Dendritic cell treated with granulocyte-macrophage colony-stimulating factor and Interleukin-4, amounts not matched to agents 40 ng/mL and 50 ng/mL, for 4 days (primary cell): ENCODE measurements at regions not wholly inside any gene's neighbourhood (a gene's known extent, or its start where the extent isn't known, plus 50 kb on each side); places are given as distances from the start of the nearest gene placed in this dataset.
"Not testable (repeated sequence)": the region's sequence is repeated elsewhere in the genome, so short reads cannot be mapped to it uniquely, and the experiment has no call there.

ENCODE experiments used
- H3K27ac Mint-ChIP-seq: one replicate; pipeline ENCODE4 v1.8.0; 2022; ENCODE audit warnings: mild to moderate bottlenecking, mixed read lengths
- H3K27me3 Mint-ChIP-seq: one replicate; pipeline ENCODE4 v1.8.0; 2022; ENCODE audit warnings: mild to moderate bottlenecking, mixed read lengths
- H3K36me3 Mint-ChIP-seq: one replicate; pipeline ENCODE4 v1.8.0; 2022; ENCODE audit warnings: low read depth, mixed read lengths
- H3K4me1 Mint-ChIP-seq: one replicate; pipeline ENCODE4 v1.8.0; 2022; ENCODE audit warnings: low read depth, mixed read lengths
- H3K4me3 Mint-ChIP-seq: one replicate; pipeline ENCODE4 v1.8.0; 2022; ENCODE audit warnings: mild to moderate bottlenecking, moderate library complexity, mixed read lengths
- H3K9me3 Mint-ChIP-seq: one replicate; pipeline ENCODE4 v1.8.0; 2022; ENCODE audit warnings: mixed read lengths
- intact Hi-C: fragments of 100-400 bp; cut with micrococcal nuclease; formaldehyde crosslinking; loops from one replicate; pipeline ENCODE4 v1.15.0; 2022

DNA sequence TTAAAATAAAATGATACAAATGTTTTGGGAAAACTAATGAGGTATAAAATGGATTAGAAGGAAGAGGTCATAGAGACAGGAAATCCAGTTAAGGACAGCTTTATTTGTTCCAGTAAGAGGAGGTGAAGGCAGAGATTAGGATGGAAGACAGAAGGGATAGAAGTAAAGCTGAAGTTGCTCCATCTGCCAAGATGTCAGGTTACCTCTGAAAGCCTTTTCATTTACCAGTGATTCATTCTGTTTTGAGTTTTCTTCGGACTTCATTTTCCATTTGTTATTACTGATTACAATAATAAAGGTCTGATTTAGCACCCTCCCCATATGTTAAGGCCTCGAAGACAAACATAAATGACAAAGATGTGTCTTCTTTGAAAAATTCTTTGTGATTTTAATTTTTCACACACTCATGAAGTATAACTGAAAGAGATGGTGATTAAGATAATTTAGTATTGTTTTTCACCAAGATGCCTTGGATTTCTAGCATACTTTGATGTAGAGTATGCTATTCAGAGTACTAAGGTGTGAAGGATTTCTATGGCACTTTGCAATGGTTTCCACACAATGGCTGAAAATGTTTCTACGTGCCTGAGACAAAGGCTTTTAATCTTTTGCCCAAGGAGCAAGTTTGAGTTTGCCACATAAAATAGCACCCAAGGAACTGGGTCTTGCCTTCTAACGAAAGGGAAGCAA, 75.4 kb upstream of the PLAAT1 start:
- Mint-ChIP-seq H3K27ac (no peak overlapping the region), H3K4me3 (no peak overlapping the region), H3K9me3 (no peaks in the 10 kb centered on the region), H3K36me3 (no peaks in the 10 kb centered on the region), H3K4me1 (no peaks in the 10 kb centered on the region), H3K27me3 (no peaks in the 10 kb centered on the region)
- intact Hi-C loops, result no loop called here

DNA sequence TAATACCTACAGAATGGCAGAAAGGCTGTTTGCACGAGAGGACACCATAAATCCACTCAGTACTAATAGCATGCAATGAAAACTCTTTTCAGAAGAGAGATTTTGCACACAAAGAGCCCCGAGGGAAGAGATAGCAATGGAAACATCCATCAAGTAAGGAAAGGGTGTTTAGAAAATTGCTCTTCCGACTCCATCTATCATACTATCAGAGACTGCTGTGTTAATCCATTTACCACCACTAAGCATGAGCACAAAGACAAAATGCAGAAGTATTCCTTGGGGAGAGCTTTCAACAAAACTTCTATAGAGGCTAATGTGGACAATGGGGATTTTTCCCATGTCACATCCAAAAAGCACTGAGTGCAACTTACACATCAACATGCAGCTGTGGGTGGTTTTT, 72.1 kb upstream of the PLAAT1 start:
- Mint-ChIP-seq H3K4me3 (no peak overlapping the region), H3K27ac (no peak overlapping the region)

GRCh38 chr3:193174140-193174539, 66.9 kb upstream of the PLAAT1 start:
- intact Hi-C loops, result no loop called here
- no peak overlapping the region for H3K27ac Mint-ChIP-seq
- no peaks in the 10 kb centered on the region for H3K36me3 Mint-ChIP-seq
- H3K27me3 Mint-ChIP-seq, result no peaks in the 10 kb centered on the region
- no peaks in the 10 kb centered on the region for H3K4me1 Mint-ChIP-seq
- peaks cover 5% of the 10 kb centered on the region for H3K9me3 Mint-ChIP-seq
- H3K4me3 Mint-ChIP-seq, result no peak overlapping the region

More for the DNA sequence above, 72.1 kb upstream of the PLAAT1 start:
- Mint-ChIP-seq H3K36me3 (no peaks in the 10 kb centered on the region), H3K4me1 (no peaks in the 10 kb centered on the region), H3K9me3 (no peaks in the 10 kb centered on the region), H3K27me3 (no peaks in the 10 kb centered on the region)
- intact Hi-C loops, result no loop called here

GRCh38 chr3:193179332-193180012, 61.5 kb upstream of the PLAAT1 start:
- H3K4me3 Mint-ChIP-seq, H3K27ac Mint-ChIP-seq, H3K36me3 Mint-ChIP-seq, H3K27me3 Mint-ChIP-seq, intact Hi-C loops, H3K9me3 Mint-ChIP-seq, H3K4me1 Mint-ChIP-seq: not testable (repeated sequence)

DNA sequence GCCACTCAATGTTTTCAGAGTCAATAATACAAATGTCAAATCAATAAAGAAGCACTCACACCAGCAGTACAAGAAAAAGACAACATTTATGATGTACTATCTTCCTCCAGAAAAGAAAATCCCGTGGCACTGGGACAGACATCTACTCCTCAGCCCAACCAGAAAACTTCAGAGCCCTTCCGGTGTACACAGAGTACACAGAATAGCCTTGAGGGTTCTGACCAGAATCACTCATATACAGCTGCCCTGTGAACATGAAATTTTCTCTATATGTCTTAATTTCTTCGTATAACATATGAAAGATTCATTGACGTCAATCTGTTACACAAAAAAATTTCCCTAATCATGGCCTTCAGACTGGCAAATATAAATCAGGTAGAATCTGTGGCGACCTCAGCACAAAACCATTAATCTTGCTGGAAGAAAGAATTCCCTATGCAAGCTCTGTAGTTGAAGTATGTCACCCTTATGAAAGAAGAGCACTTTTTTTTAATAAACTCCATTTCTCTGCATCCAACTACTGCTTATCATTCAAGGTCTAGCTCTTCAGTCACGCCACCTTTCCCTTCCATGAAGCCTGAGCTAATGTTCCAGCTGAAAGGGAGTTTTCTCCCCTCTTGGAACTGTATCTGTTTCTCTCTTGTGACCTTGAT, 53.8 kb upstream of the PLAAT1 start:
- Mint-ChIP-seq H3K36me3 (no peaks in the 10 kb centered on the region), H3K27ac (no peak overlapping the region), H3K27me3 (no peaks in the 10 kb centered on the region), H3K4me1 (no peaks in the 10 kb centered on the region), H3K4me3 (no peak overlapping the region), H3K9me3 (no peaks in the 10 kb centered on the region)
- intact Hi-C loops, result no loop called here

GRCh38 chr3:193190146-193190786, 50.8 kb upstream of the PLAAT1 start:
- Mint-ChIP-seq H3K4me1 (no peaks in the 10 kb centered on the region), H3K27me3 (no peaks in the 10 kb centered on the region), H3K4me3 (no peak overlapping the region), H3K27ac (no peak overlapping the region), H3K9me3 (no peaks in the 10 kb centered on the region), H3K36me3 (no peaks in the 10 kb centered on the region)
- intact Hi-C loops, result loop anchor here (5.0 kb wide), 1 partner anchor 262 kb away; no protein-coding TSS in a partner anchor
